ENCODE measurements at regions not wholly inside any gene's neighbourhood (a gene's known extent, or its start where the extent isn't known, plus 50 kb on each side); places are given as distances from the start of the nearest gene placed in this dataset.

DNA sequence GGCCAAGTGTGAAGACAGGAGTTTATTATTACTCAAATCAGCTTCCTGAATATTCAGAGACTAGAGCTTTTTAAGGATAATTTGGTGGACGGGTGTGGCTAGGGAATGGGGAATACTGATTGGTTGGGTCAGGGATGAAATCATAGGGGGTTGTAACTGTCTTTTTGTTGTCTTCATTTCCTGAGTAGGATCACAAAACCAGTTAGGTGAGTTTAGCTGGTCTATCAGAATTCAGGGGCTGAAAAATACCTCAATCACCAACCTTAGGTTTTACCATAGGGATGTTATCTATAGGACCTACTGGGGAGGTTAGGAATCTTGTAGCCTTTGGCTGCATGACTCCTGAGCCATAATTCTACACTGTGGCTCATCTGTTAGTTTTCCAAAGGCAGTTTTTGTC, 235.8 kb downstream of the YTHDC2 start:
- TF ChIP-seq, protein P1, sequence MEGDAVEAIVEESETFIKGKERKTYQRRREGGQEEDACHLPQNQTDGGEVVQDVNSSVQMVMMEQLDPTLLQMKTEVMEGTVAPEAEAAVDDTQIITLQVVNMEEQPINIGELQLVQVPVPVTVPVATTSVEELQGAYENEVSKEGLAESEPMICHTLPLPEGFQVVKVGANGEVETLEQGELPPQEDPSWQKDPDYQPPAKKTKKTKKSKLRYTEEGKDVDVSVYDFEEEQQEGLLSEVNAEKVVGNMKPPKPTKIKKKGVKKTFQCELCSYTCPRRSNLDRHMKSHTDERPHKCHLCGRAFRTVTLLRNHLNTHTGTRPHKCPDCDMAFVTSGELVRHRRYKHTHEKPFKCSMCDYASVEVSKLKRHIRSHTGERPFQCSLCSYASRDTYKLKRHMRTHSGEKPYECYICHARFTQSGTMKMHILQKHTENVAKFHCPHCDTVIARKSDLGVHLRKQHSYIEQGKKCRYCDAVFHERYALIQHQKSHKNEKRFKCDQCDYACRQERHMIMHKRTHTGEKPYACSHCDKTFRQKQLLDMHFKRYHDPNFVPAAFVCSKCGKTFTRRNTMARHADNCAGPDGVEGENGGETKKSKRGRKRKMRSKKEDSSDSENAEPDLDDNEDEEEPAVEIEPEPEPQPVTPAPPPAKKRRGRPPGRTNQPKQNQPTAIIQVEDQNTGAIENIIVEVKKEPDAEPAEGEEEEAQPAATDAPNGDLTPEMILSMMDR (IDR thresholded peaks at IDR 0.05) = no peak
- TF ChIP-seq POLR2AphosphoS5 (IDR thresholded peaks at IDR 0.05) (no peak), POLR2A (IDR thresholded peaks at IDR 0.05) (no peak)

Measured in breast epithelium (tissue), 3 donors.